HCT116 (cell line): ENCODE measurements at regions not wholly inside any gene's neighbourhood (a gene's known extent, or its start where the extent isn't known, plus 50 kb on each side); places are given as distances from the start of the nearest gene placed in this dataset.

ENCODE experiments used
- ATAC-seq: fragments of 200-7000 bp; cut with Tn5 transposase; 2 replicates; pipeline ENCODE4 v1.9.1; 2020; ENCODE audit warnings: mild to moderate bottlenecking, moderate library complexity
- BruUV-seq: library from RNA; stranded (reverse); fragments of 400-500 nt; replicated peaks from 2 replicates; lab custom pipeline; 2021; lab: Mats Ljungman, UMichigan
- CTCF ChIA-PET: fragments of 300-600 bp; sonication (Branson Sonifier 250); formaldehyde crosslinking; loops from one replicate; lab custom pipeline; 2021; ENCODE audit warnings: antibody characterized with exemption; lab: Charles Lee
- POLR2A ChIA-PET: fragments of 300-600, 350-600 bp; sonication (Branson Sonifier 250); formaldehyde crosslinking; loops from one replicate; lab custom pipeline; 2021; ENCODE audit warnings: antibody characterized with exemption; lab: Charles Lee
- RAD21 ChIA-PET, 2 experiments: fragments of 300-600 bp; sonication (Branson Sonifier 250); formaldehyde crosslinking; loops; one replicate each; lab custom pipeline; 2023; ENCODE audit warnings: low total read pairs in 2 of 2; ENCODE audit not compliant: uncharacterized antibody in 2 of 2, unreplicated experiment in 2 of 2, low non-redundant PET in 1 of 2; lab: Charles Lee
- DNase-seq: peaks from one replicate; pipeline ENCODE4 v3.0.0-alpha.2; 2010; ENCODE audit warnings: low read depth, low spot score
- H2AFZ ChIP-seq: fragments of 200-600 bp; shearing (Covaris generic), sonication (generic); 2 replicates; pipeline ENCODE4 v1.6.1; 2017; ENCODE audit warnings: low read depth, mixed run types, mixed read lengths, antibody characterized with exemption, low read length; ENCODE audit not compliant: poor library complexity, severe bottlenecking
- H3K27ac ChIP-seq: 2 replicates; pipeline ENCODE4 v1.5.1; 2012; ENCODE audit warnings: low read depth, low read length
- H3K27me3 ChIP-seq: fragments of 200-600 bp; sonication (generic); 2 replicates; pipeline ENCODE4 v1.6.1; 2016; ENCODE audit warnings: mixed run types, low read length, mixed read lengths; ENCODE audit not compliant: insufficient read depth
- H3K36me3 ChIP-seq, 2 experiments: fragments of 200-500 bp in 1 of 2; fragments of 200-600 bp in 1 of 2; sonication (Bioruptor generic) in 1 of 2; sonication (generic) in 1 of 2; 2 replicates each; pipeline versions ENCODE4 v1.5.1 to v1.6.1; 2014 to 2016; ENCODE audit warnings: low read length in 2 of 2, inconsistent platforms in 1 of 2, mixed read lengths in 1 of 2, mixed run types in 1 of 2; ENCODE audit not compliant: insufficient read depth in 2 of 2, control insufficient read depth in 1 of 2
- H3K4me1 ChIP-seq, 2 experiments: fragments of 200-600 bp in 1 of 2; sonication (generic) in 1 of 2; 2 replicates each; pipeline versions ENCODE4 v1.5.1 to v1.6.1; 2012 to 2017; ENCODE audit warnings: low read length in 2 of 2, inconsistent platforms in 1 of 2, mild to moderate bottlenecking in 1 of 2, mixed read lengths in 1 of 2, mixed run types in 1 of 2, moderate library complexity in 1 of 2; ENCODE audit not compliant: insufficient read depth in 2 of 2, control insufficient read depth in 1 of 2
- H3K4me2 ChIP-seq: fragments of 200-600 bp; sonication (generic); 2 replicates; pipeline ENCODE4 v1.6.1; 2017; ENCODE audit warnings: mixed run types, low read length, mixed read lengths
- H3K4me3 ChIP-seq, 2 experiments: fragments of 200-600 bp in 1 of 2; sonication (generic) in 1 of 2; replicated peaks in 1 of 2; 2 replicates each; pipeline ENCODE4 v1.5.1; 2011 to 2016; ENCODE audit warnings: low read length in 2 of 2, control low read depth in 1 of 2, low read depth in 1 of 2, mild to moderate bottlenecking in 1 of 2, mixed read lengths in 1 of 2, mixed run types in 1 of 2
- H3K79me2 ChIP-seq: fragments of 200-600 bp; sonication (generic); 2 replicates; pipeline ENCODE4 v1.6.1; 2017; ENCODE audit warnings: mild to moderate bottlenecking, mixed run types, low read length, moderate library complexity, mixed read lengths; ENCODE audit not compliant: insufficient read depth
- H3K9ac ChIP-seq: fragments of 200-600 bp; sonication (generic); 2 replicates; pipeline ENCODE4 v1.6.1; 2016; ENCODE audit warnings: low read length, mixed read lengths
- H3K9me2 ChIP-seq: fragments of 200-600 bp; sonication (generic), shearing (Covaris generic); 2 replicates; pipeline ENCODE4 v1.6.1; 2017; ENCODE audit warnings: mixed run types, mild to moderate bottlenecking, moderate library complexity; ENCODE audit not compliant: insufficient read depth
- H3K9me3 ChIP-seq, 2 experiments: fragments of 200-500 bp in 1 of 2; fragments of 200-600 bp in 1 of 2; sonication (Bioruptor generic) in 1 of 2; sonication (generic) in 1 of 2; 2 replicates each; pipeline ENCODE4 v1.6.1; 2014 to 2017; ENCODE audit warnings: low read length in 2 of 2, mixed read lengths in 2 of 2, inconsistent platforms in 1 of 2, low read depth in 1 of 2, mild to moderate bottlenecking in 1 of 2, mixed run types in 1 of 2, moderate library complexity in 1 of 2; ENCODE audit not compliant: control insufficient read depth in 1 of 2, insufficient read depth in 1 of 2
- H4K20me1 ChIP-seq: fragments of 200-600 bp; sonication (generic), shearing (Covaris generic); 2 replicates; pipeline ENCODE4 v1.6.1; 2017; ENCODE audit warnings: mixed run types, mild to moderate bottlenecking, moderate library complexity; ENCODE audit not compliant: insufficient read depth
- ATF3 ChIP-seq: IDR thresholded peaks from 2 replicates; pipeline ENCODE4 v1.6.1; 2012
- CBX3 ChIP-seq: IDR thresholded peaks from 2 replicates; pipeline ENCODE4 v1.6.1; 2012; ENCODE audit warnings: low read depth
- CEBPB ChIP-seq: IDR thresholded peaks from 2 replicates; pipeline ENCODE4 v1.6.1; 2012; ENCODE audit warnings: low read depth
- CTCF ChIP-seq, 3 experiments: fragments of 200-600 bp in 1 of 3; sonication (generic) in 1 of 3; IDR thresholded peaks in 2 of 3; conservative IDR thresholded peaks in 1 of 3; 2 replicates each; pipeline ENCODE4 v1.5.1; 2012 to 2017; ENCODE audit warnings: low read depth in 2 of 3, low read length in 2 of 3, antibody characterized with exemption in 1 of 3, borderline replicate concordance in 1 of 3, control low read depth in 1 of 3, mild to moderate bottlenecking in 1 of 3, mixed read lengths in 1 of 3, mixed run types in 1 of 3, moderate library complexity in 1 of 3; ENCODE audit not compliant: insufficient read depth in 1 of 3
- ELF1 ChIP-seq: IDR thresholded peaks from 2 replicates; pipeline ENCODE4 v1.6.1; 2012; ENCODE audit warnings: low read depth, borderline replicate concordance
- EZH2 ChIP-seq: fragments of 200-600 bp; sonication (generic); IDR thresholded peaks from 2 replicates; pipeline ENCODE4 v1.6.1; 2017; ENCODE audit warnings: antibody characterized with exemption, mixed run types
- EZH2phosphoT487 ChIP-seq: fragments of 200-600 bp; IDR thresholded peaks from 2 replicates; pipeline ENCODE4 v1.6.1; 2018; ENCODE audit warnings: antibody characterized with exemption, borderline replicate concordance
- FOSL1 ChIP-seq: IDR thresholded peaks from 2 replicates; pipeline ENCODE4 v1.6.1; 2012; ENCODE audit warnings: low read depth
- JUND ChIP-seq: IDR thresholded peaks from 2 replicates; pipeline ENCODE4 v1.6.1; 2012
- MAX ChIP-seq: IDR thresholded peaks from 2 replicates; pipeline ENCODE4 v1.6.1; 2012
- POLR2A ChIP-seq: IDR thresholded peaks from 2 replicates; pipeline ENCODE4 v1.7.0; 2011; ENCODE audit warnings: borderline replicate concordance; ENCODE audit not compliant: insufficient read depth, insufficient read length; ENCODE audit errors: extremely low read depth
- SRF ChIP-seq: IDR thresholded peaks from 2 replicates; pipeline ENCODE4 v1.6.1; 2012; ENCODE audit warnings: low read depth
- TCF7L2 ChIP-seq: IDR thresholded peaks from 2 replicates; pipeline ENCODE4 v1.7.0; 2011; ENCODE audit warnings: borderline replicate concordance, inconsistent platforms; ENCODE audit not compliant: insufficient read depth, insufficient read length; ENCODE audit errors: extremely low read depth
- ZNF274 ChIP-seq: fragments of 200-500 bp; sonication (Bioruptor generic); IDR thresholded peaks from 2 replicates; pipeline ENCODE4 v1.6.1; 2014; ENCODE audit warnings: mild to moderate bottlenecking, low read depth, low read length, inconsistent platforms
- intact Hi-C: fragments of 100-400 bp; cut with micrococcal nuclease; formaldehyde crosslinking; loops from 2 replicates; pipeline ENCODE4 v1.10.0; 2022

- TF ChIP-seq EZH2 (no peak), MAX (no peak), JUND (no peak), FOSL1 (no peak), ELF1 (no peak), ZNF274 (no peak), CTCF (IDR thresholded peaks at IDR 0.05 in 2 of 3, conservative IDR thresholded peaks at IDR 0.05 in 1 of 3; ENCODE audit: borderline replicate concordance in 1 of 3, insufficient read depth in 1 of 3, low read depth in 2 of 3, low read length in 2 of 3) (no peak), TCF7L2 (no peak), SRF (no peak), CBX3 (no peak), POLR2A (no peak), ATF3 (no peak), EZH2phosphoT487 (no peak), CEBPB (no peak)
- Histone ChIP-seq H3K4me2 (no peak overlapping the region), H3K9me2 (no peaks in the 10 kb centered on the region), H4K20me1 (no peaks in the 10 kb centered on the region), H3K27me3 (no peaks in the 10 kb centered on the region), H3K4me3 (no peak overlapping the region), H3K36me3 (no peaks in the 10 kb centered on the region), H3K9me3 (no peaks in the 10 kb centered on the region), H3K4me1 (no peaks in the 10 kb centered on the region), H3K9ac (no peak overlapping the region), H2AFZ (no peak overlapping the region), H3K79me2 (no peaks in the 10 kb centered on the region), H3K27ac (no peak overlapping the region)
- ChIA-PET RAD21 (no interaction called here), CTCF (interaction anchor here (1.1 kb wide), 1 partner anchor 24 kb away, joined by 4 read pairs; no protein-coding TSS in a partner anchor), POLR2A (no interaction called here)
- intact Hi-C loops, result no loop called here
- BruUV-seq, result no TSS peak
- DNase-seq (no peak), ATAC-seq (no peak)
Measured at GRCh38 chr5:133777951-133778350, 165.6 kb upstream of the FSTL4 start.
